ENCODE measurements at regions not wholly inside any gene's neighbourhood (a gene's known extent, or its start where the extent isn't known, plus 50 kb on each side); places are given as distances from the start of the nearest gene placed in this dataset.

DNA sequence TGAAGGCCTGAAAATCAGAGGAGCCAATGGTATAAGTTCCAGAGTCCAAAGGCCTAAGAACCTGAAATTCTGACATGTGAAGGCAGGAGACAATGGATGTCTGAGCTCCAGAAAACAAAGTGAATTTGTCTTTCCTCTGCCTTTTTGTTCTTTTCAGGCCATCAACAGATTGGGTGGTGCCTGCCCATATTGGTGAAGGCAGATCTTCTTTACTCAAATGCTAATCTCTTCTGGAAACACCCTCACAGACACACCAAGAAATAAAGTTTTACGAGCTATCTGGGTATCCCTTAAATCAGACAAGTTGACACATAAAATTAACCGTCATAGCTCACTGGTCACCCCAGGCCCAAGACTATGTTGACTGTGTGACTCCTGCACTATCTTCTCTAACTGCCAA is 163.8 kb upstream of the NCKAP5 start:
- Histone ChIP-seq H2AFZ (ENCODE audit: low read length) (no peak overlapping the region), H3K36me3 (ENCODE audit: insufficient read depth, low read length) (no peaks in the 10 kb centered on the region), H3K4me2 (ENCODE audit: insufficient read depth, low read length) (no peak overlapping the region), H3K79me2 (ENCODE audit: insufficient read depth, low read length) (no peaks in the 10 kb centered on the region), H4K20me1 (ENCODE audit: insufficient read depth, low read length) (no peaks in the 10 kb centered on the region), H3K27me3 (ENCODE audit: insufficient read depth, low read length) (no peaks in the 10 kb centered on the region), H3K27ac (ENCODE audit: low read depth, low read length) (no peak overlapping the region), H3K4me1 (ENCODE audit: insufficient read depth, low read length) (peaks cover 33% of the 10 kb centered on the region), H3K9me3 (ENCODE audit: low read depth, low read length) (no peaks in the 10 kb centered on the region), H3K4me3 (ENCODE audit: insufficient read depth, low read length) (no peak overlapping the region)
- TF ChIP-seq, protein P1, sequence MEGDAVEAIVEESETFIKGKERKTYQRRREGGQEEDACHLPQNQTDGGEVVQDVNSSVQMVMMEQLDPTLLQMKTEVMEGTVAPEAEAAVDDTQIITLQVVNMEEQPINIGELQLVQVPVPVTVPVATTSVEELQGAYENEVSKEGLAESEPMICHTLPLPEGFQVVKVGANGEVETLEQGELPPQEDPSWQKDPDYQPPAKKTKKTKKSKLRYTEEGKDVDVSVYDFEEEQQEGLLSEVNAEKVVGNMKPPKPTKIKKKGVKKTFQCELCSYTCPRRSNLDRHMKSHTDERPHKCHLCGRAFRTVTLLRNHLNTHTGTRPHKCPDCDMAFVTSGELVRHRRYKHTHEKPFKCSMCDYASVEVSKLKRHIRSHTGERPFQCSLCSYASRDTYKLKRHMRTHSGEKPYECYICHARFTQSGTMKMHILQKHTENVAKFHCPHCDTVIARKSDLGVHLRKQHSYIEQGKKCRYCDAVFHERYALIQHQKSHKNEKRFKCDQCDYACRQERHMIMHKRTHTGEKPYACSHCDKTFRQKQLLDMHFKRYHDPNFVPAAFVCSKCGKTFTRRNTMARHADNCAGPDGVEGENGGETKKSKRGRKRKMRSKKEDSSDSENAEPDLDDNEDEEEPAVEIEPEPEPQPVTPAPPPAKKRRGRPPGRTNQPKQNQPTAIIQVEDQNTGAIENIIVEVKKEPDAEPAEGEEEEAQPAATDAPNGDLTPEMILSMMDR (IDR thresholded peaks at IDR 0.05; ENCODE audit: extremely low read depth, low read depth, low read length): no peak
- DNase-seq (ENCODE audit: insufficient read length, low spot score, missing footprints): no peak

DNA sequence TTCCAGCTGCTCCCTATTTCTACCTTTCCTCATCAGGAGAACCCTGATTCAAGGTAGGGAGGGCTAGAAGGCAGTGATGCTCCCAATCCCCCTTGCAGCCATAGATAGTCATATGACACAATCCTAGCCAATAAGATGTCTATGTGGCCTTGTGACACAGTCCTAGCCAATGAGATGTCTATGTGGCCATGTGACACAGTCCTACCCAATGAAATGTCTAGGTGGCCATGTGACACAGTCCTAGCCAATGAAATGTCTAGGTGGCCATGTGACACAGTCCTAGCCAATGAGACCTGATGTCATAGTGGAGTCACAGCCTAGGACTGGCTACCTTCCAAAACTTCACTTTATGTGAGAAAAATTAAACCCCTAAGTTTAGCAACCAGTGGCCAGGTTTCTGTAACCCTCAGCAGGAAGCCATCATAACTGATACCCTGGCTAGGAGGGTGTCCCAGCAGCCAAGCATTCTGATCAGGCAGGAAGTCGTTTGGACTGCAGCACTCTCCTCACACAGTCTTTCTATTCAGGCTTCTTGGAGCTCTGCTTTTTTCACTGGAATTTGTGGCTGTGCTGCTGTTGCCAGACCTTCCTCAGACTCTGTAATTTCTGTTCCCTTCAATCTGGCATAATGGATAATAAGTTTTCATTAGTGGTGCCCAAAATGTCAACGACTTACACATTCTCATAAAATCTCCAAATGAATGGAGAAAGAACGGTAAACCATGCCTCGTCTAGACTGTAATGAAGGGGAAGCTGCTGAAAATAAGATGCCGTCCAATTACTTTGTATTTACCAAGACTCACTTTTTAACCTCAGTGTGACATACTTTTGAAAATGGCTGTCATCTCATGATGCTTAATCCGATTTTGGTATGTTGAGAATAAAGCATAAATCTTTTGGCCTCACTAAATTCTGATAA is 165.0 kb upstream of the NCKAP5 start:
- H3K27me3 ChIP-seq (ENCODE audit: insufficient read depth, low read length): no peaks in the 10 kb centered on the region
- H3K4me1 ChIP-seq (ENCODE audit: insufficient read depth, low read length): peaks cover 38% of the 10 kb centered on the region
- no peaks in the 10 kb centered on the region for H3K79me2 ChIP-seq (ENCODE audit: insufficient read depth, low read length)
- DNase-seq (ENCODE audit: insufficient read length, low spot score, missing footprints): no peak
- no peaks in the 10 kb centered on the region for H3K9me3 ChIP-seq (ENCODE audit: low read depth, low read length)
- H3K4me2 ChIP-seq (ENCODE audit: insufficient read depth, low read length): no peak overlapping the region
- peak overlapping the region; percentile 74 for H3K27ac ChIP-seq (ENCODE audit: low read depth, low read length)
- no peaks in the 10 kb centered on the region for H3K36me3 ChIP-seq (ENCODE audit: insufficient read depth, low read length)
- H3K4me3 ChIP-seq (ENCODE audit: insufficient read depth, low read length): no peak overlapping the region
- TF ChIP-seq, protein P1 (IDR thresholded peaks at IDR 0.05; ENCODE audit: extremely low read depth, low read depth, low read length): no peak
- peak overlapping the region; percentile 59 for H2AFZ ChIP-seq (ENCODE audit: low read length)
- no peaks in the 10 kb centered on the region for H4K20me1 ChIP-seq (ENCODE audit: insufficient read depth, low read length)

DNA sequence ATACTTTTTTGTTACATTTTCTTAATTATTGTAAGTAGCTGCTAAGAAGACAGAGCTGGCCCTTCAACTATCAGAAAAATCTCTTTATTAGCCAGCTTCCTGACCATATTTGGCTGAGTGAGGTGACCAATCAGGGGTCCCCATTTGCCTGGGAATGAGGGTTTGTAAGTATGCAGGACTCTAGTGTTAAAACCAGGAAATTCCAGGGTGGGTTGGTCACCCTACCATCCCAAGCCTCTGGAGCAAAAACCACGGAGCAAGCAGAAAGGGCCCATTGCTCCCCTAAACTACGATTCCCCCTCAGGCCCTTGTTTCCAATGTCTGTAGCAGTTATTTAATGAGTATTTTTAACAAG is 165.6 kb upstream of the NCKAP5 start:
- Histone ChIP-seq H3K4me3 (ENCODE audit: insufficient read depth, low read length) (no peak overlapping the region), H3K79me2 (ENCODE audit: insufficient read depth, low read length) (no peaks in the 10 kb centered on the region), H3K9me3 (ENCODE audit: low read depth, low read length) (no peaks in the 10 kb centered on the region), H3K27me3 (ENCODE audit: insufficient read depth, low read length) (no peaks in the 10 kb centered on the region), H3K4me1 (ENCODE audit: insufficient read depth, low read length) (peaks cover 38% of the 10 kb centered on the region), H3K36me3 (ENCODE audit: insufficient read depth, low read length) (no peaks in the 10 kb centered on the region), H3K27ac (ENCODE audit: low read depth, low read length) (peak overlapping the region; percentile 74), H3K4me2 (ENCODE audit: insufficient read depth, low read length) (peak overlapping the region; percentile 46), H2AFZ (ENCODE audit: low read length) (peak overlapping the region; percentile 59), H4K20me1 (ENCODE audit: insufficient read depth, low read length) (no peaks in the 10 kb centered on the region)
- peak; percentile 58 for DNase-seq (ENCODE audit: insufficient read length, low spot score, missing footprints)
- TF ChIP-seq, protein P1 (IDR thresholded peaks at IDR 0.05; ENCODE audit: extremely low read depth, low read depth, low read length): no peak

DNA sequence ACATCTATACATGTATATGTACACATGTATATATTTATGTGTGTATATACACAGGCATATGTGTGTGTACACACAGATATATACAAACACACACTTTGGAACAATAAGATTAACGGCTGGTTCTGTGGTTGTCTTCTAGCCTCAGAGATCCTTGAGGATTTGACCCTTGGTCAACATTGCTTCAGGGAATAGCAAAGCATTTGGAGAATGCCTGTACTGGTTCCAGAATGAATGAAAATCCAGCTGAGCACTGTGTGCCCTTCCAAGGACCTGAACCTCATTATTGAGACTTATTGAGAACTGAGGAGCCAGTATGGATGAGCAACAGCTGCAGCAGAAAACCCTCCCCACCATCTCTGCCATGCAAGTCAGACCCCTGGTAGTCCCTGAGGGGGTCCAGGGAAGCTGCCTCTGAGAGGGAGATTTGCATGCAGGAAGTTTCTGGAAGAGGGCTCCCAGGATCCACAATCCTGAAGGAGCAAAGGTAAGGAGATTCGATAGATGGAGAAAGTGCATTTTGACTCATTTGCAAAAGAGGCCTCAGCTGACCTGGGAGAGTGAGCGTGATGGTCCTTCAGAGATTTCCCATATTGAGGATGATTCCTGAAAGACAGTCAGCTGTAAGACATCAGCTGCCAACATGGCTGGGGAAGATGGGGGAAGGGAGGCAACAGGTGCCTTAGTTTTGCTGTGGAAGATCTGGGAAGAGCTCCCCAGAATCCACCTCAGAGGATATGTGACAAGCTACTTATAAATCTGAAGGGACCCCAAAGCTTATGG is 166.6 kb upstream of the NCKAP5 start:
- peaks cover 38% of the 10 kb centered on the region for H3K4me1 ChIP-seq (ENCODE audit: insufficient read depth, low read length)
- H3K4me2 ChIP-seq (ENCODE audit: insufficient read depth, low read length): no peak overlapping the region
- no peak overlapping the region for H3K4me3 ChIP-seq (ENCODE audit: insufficient read depth, low read length)
- TF ChIP-seq, protein P1 (IDR thresholded peaks at IDR 0.05; ENCODE audit: extremely low read depth, low read depth, low read length): no peak
- no peaks in the 10 kb centered on the region for H3K27me3 ChIP-seq (ENCODE audit: insufficient read depth, low read length)
- no peaks in the 10 kb centered on the region for H3K36me3 ChIP-seq (ENCODE audit: insufficient read depth, low read length)
- H4K20me1 ChIP-seq (ENCODE audit: insufficient read depth, low read length): no peaks in the 10 kb centered on the region
- H2AFZ ChIP-seq (ENCODE audit: low read length): no peak overlapping the region
- H3K9me3 ChIP-seq (ENCODE audit: low read depth, low read length): no peaks in the 10 kb centered on the region
- no peaks in the 10 kb centered on the region for H3K79me2 ChIP-seq (ENCODE audit: insufficient read depth, low read length)
- no peak for DNase-seq (ENCODE audit: insufficient read length, low spot score, missing footprints)
- H3K27ac ChIP-seq (ENCODE audit: low read depth, low read length): peak overlapping the region; percentile 74
